OCI-LY7 (cell line): ENCODE measurements at regions not wholly inside any gene's neighbourhood (a gene's known extent, or its start where the extent isn't known, plus 50 kb on each side); places are given as distances from the start of the nearest gene placed in this dataset.

Experiments
- BruUV-seq: library from RNA; stranded (reverse); fragments of 400-500 nt; replicated peaks from 2 replicates; lab custom pipeline; 2021; lab: Mats Ljungman, UMichigan
- CTCF ChIA-PET: fragments of 300-600 bp; sonication (Branson Sonifier 250); formaldehyde crosslinking; loops from one replicate; lab custom pipeline; 2022; ENCODE audit warnings: antibody characterized with exemption; ENCODE audit not compliant: unreplicated experiment; lab: Charles Lee
- POLR2A ChIA-PET: fragments of 300-600 bp; sonication (Branson Sonifier 250); formaldehyde crosslinking; loops from one replicate; lab custom pipeline; 2022; ENCODE audit warnings: antibody characterized with exemption; lab: Charles Lee
- DNase-seq: peaks from one replicate; pipeline ENCODE4 v3.0.0-alpha.2; 2015; ENCODE audit warnings: low spot score
- H2AFZ ChIP-seq: fragments of 200-600 bp; sonication (generic), shearing (Covaris generic); 2 replicates; pipeline ENCODE4 v1.6.1; 2014; ENCODE audit warnings: mild to moderate bottlenecking, antibody characterized with exemption, low read length, moderate library complexity
- H3K27ac ChIP-seq: fragments of 200-600 bp; sonication (generic); 2 replicates; pipeline ENCODE4 v1.5.1; 2014; ENCODE audit warnings: mixed run types, low read depth, mild to moderate bottlenecking, moderate library complexity, low read length, inconsistent platforms; ENCODE audit not compliant: poor library complexity, severe bottlenecking
- H3K36me3 ChIP-seq: fragments of 200-600 bp; sonication (generic); 2 replicates; pipeline ENCODE4 v1.6.1; 2014; ENCODE audit warnings: mild to moderate bottlenecking, antibody characterized with exemption, low read length, moderate library complexity, mixed read lengths; ENCODE audit not compliant: insufficient read depth
- H3K4me1 ChIP-seq: fragments of 200-600 bp; sonication (generic); 2 replicates; pipeline ENCODE4 v1.5.1; 2014; ENCODE audit warnings: mild to moderate bottlenecking, low read length; ENCODE audit not compliant: insufficient read depth, poor library complexity, severe bottlenecking
- H3K4me2 ChIP-seq: fragments of 200-600 bp; sonication (generic); 2 replicates; pipeline ENCODE4 v1.6.1; 2014; ENCODE audit warnings: mild to moderate bottlenecking, low read length
- H3K4me3 ChIP-seq: fragments of 200-600 bp; sonication (generic); 2 replicates; pipeline ENCODE4 v1.5.1; 2014; ENCODE audit warnings: mild to moderate bottlenecking, low read depth, low read length; ENCODE audit not compliant: poor library complexity, severe bottlenecking
- H3K79me2 ChIP-seq: fragments of 200-600 bp; sonication (generic); 2 replicates; pipeline ENCODE4 v1.6.1; 2016; ENCODE audit warnings: low read depth, mild to moderate bottlenecking, low read length, moderate library complexity, mixed read lengths; ENCODE audit not compliant: insufficient read depth
- H3K9me2 ChIP-seq: fragments of 200-600 bp; sonication (generic); 2 replicates; pipeline ENCODE4 v1.6.1; 2016; ENCODE audit warnings: mild to moderate bottlenecking, low read length, mixed read lengths; ENCODE audit not compliant: insufficient read depth
- H3K9me3 ChIP-seq: fragments of 200-600 bp; sonication (generic); 2 replicates; pipeline ENCODE4 v1.6.1; 2014; ENCODE audit warnings: mild to moderate bottlenecking, mixed run types, low read length, mixed read lengths
- H4K20me1 ChIP-seq: fragments of 200-600 bp; sonication (generic); 2 replicates; pipeline ENCODE4 v1.6.1; 2014; ENCODE audit warnings: mild to moderate bottlenecking, antibody characterized with exemption, low read length, moderate library complexity, mixed read lengths; ENCODE audit not compliant: insufficient read depth
- CTCF ChIP-seq: fragments of 200-600 bp; sonication (generic); conservative IDR thresholded peaks from 2 replicates; pipeline ENCODE4 v1.5.1; 2014; ENCODE audit warnings: mild to moderate bottlenecking, antibody characterized with exemption, low read length, moderate library complexity, mixed read lengths
- EZH2phosphoT487 ChIP-seq: fragments of 200-600 bp; sonication (generic); IDR thresholded peaks from 2 replicates; pipeline ENCODE4 v1.6.1; 2018; ENCODE audit warnings: low read depth, borderline replicate concordance, mild to moderate bottlenecking, mixed run types, antibody characterized with exemption, low read length, moderate library complexity, mixed read lengths
- intact Hi-C: fragments of 100-400 bp; cut with micrococcal nuclease; formaldehyde crosslinking; loops from one replicate; pipeline ENCODE4 v1.10.0; 2022; ENCODE audit not compliant: unreplicated experiment

GRCh38 chr13:48772908-48773307 lies 119.2 kb downstream of the CYSLTR2 start:
- no peak overlapping the region for H3K27ac ChIP-seq
- no peaks in the 10 kb centered on the region; the same call in 1 of the 2 replicates for H3K9me3 ChIP-seq
- TF ChIP-seq CTCF = no peak
- no peak for TF ChIP-seq EZH2phosphoT487
- CTCF ChIA-PET = no interaction called here
- no peaks in the 10 kb centered on the region for H3K9me2 ChIP-seq
- H3K36me3 ChIP-seq = no peaks in the 10 kb centered on the region
- H2AFZ ChIP-seq = no peak overlapping the region
- no peak overlapping the region for H3K4me3 ChIP-seq
- POLR2A ChIA-PET = no interaction called here
- BruUV-seq = no TSS peak
- H3K79me2 ChIP-seq = no peaks in the 10 kb centered on the region
- no peak overlapping the region for H3K4me2 ChIP-seq
- no peak for DNase-seq
- intact Hi-C loops = no loop called here
- no peaks in the 10 kb centered on the region for H3K4me1 ChIP-seq
- H4K20me1 ChIP-seq = no peaks in the 10 kb centered on the region

DNA sequence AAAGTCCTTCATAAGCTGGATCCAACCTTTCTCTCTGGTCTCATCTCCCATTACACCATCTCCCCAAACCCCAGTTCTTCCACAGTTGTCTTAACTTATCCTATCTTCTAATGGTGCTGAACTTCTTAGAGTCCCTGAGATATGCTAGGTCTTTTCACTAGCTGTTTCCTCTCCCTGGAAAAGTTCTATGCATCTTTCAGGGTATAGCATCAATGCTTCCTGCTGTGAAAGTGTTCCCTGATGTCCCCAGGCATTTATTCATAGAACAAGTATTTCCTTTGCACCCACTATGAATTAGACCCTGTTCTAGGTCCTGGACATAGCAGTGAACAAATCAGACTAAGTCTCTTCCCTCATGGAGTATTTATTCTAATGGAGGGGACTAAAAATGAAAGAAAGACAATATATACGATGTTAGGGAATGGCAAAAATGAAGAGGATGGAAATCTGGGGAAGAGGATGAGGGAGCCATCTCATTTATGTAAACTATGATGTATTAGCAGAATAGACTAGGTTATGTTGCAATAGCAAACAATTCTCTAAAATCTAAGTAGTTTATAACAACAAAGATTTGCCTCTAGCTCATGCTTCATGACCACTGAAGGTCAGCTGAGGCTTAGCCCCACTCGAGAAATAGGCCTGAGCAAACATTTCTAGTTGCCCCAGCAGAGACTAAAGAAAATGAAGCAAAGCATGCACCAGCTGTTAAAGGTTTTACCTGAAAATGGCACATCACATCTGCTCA lies 120.0 kb downstream of the CYSLTR2 start:
- no peak for DNase-seq
- no peak overlapping the region for H3K4me3 ChIP-seq
- H3K4me2 ChIP-seq = no peak overlapping the region
- TF ChIP-seq EZH2phosphoT487 (no peak), CTCF (no peak)
- ChIA-PET CTCF (no interaction called here), POLR2A (no interaction called here)
- H3K79me2 ChIP-seq = no peaks in the 10 kb centered on the region
- intact Hi-C loops = no loop called here
- H3K9me3 ChIP-seq = no peaks in the 10 kb centered on the region; the same call in 1 of the 2 replicates
- H3K36me3 ChIP-seq = no peaks in the 10 kb centered on the region
- no peaks in the 10 kb centered on the region for H3K4me1 ChIP-seq
- H4K20me1 ChIP-seq = no peaks in the 10 kb centered on the region
- no TSS peak for BruUV-seq
- no peak overlapping the region for H2AFZ ChIP-seq
- no peak overlapping the region for H3K27ac ChIP-seq
- H3K9me2 ChIP-seq = no peaks in the 10 kb centered on the region

- no peak overlapping the region for H3K27ac ChIP-seq
- H3K9me3 ChIP-seq = peaks cover 6% of the 10 kb centered on the region; the same call in 1 of the 2 replicates
- H3K4me2 ChIP-seq = no peak overlapping the region
- H3K4me1 ChIP-seq = no peaks in the 10 kb centered on the region
- ChIA-PET CTCF (no interaction called here), POLR2A (interaction anchor here (0.6 kb wide), 1 partner anchor 219 kb away, joined by 4 read pairs; no protein-coding TSS in a partner anchor)
- intact Hi-C loops = no loop called here
- no peak overlapping the region for H3K4me3 ChIP-seq
- H3K79me2 ChIP-seq = no peaks in the 10 kb centered on the region
- TF ChIP-seq CTCF (no peak), EZH2phosphoT487 (no peak)
- no peaks in the 10 kb centered on the region for H3K9me2 ChIP-seq
- BruUV-seq = no TSS peak
- H2AFZ ChIP-seq = no peak overlapping the region
- no peak for DNase-seq
- H4K20me1 ChIP-seq = no peaks in the 10 kb centered on the region
- no peaks in the 10 kb centered on the region for H3K36me3 ChIP-seq
Observed at GRCh38 chr13:48775285-48775684, 121.6 kb downstream of the CYSLTR2 start.
